ENCODE measurements at regions not wholly inside any gene's neighbourhood (a gene's known extent, or its start where the extent isn't known, plus 50 kb on each side); places are given as distances from the start of the nearest gene placed in this dataset.
"Not testable (repeated sequence)": the region's sequence is repeated elsewhere in the genome, so short reads cannot be mapped to it uniquely, and the experiment has no call there.

DNA sequence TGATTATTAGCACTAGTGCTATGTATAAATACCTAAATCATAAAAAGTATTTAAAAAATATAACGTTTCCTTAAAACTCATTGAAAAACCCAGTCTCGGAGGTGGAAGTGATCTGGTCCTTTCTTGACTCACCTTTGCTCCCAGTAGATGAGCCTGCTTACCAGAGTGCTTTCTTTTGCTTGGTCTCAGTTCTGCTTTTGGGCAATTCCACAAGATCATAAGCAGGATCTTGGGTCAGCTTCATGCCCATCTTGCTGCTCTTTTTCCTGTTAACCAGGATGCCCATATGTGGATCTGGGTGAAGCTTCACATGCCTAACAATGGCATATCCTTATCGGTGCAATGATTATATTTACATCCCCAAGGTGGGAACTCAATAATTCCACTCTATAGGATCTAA is 332.1 kb upstream of the FAM98A start:
- Histone ChIP-seq H3K4me3 (ENCODE audit: low read depth in 1 of 2, low read length in 2 of 2) (no peak overlapping the region), H3K27ac (ENCODE audit: low read depth, low read length) (no peak overlapping the region), H3K9ac (ENCODE audit: low read length) (no peak overlapping the region), H3K9me3 (ENCODE audit: low read length) (no peaks in the 10 kb centered on the region), H3K27me3 (ENCODE audit: control insufficient read depth in 1 of 2, insufficient read depth in 2 of 2, low read length in 2 of 2) (no peaks in the 10 kb centered on the region), H3K4me1 (ENCODE audit: insufficient read depth, low read length) (no peaks in the 10 kb centered on the region), H3K36me3 (ENCODE audit: insufficient read depth, low read length) (no peaks in the 10 kb centered on the region)

DNA sequence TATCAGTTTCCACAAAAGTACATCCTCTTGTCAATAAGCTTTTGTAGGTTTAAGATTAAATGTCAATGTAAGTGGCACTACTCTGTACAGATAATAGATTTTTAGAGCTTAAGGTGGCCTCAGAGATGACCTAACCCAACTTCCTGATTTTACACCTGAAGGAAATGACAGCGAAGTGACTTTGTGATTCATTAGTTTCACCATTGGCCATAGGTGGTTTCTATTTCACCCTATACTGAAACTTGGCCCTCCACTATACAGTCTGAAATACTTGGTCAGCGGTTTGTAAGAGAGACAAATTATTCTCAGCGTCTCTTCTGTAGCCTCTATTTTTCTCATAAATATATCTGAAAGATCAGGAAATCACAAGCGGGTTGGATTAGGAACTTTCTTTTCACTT is 330.4 kb upstream of the FAM98A start:
- no peak overlapping the region for H3K4me3 ChIP-seq (ENCODE audit: low read depth in 1 of 2, low read length in 2 of 2)
- H3K9ac ChIP-seq (ENCODE audit: low read length) = no peak overlapping the region
- H3K27ac ChIP-seq (ENCODE audit: low read depth, low read length) = no peak overlapping the region
- no peaks in the 10 kb centered on the region for H3K36me3 ChIP-seq (ENCODE audit: insufficient read depth, low read length)
- H3K27me3 ChIP-seq (ENCODE audit: control insufficient read depth in 1 of 2, insufficient read depth in 2 of 2, low read length in 2 of 2) = no peaks in the 10 kb centered on the region
- no peaks in the 10 kb centered on the region for H3K9me3 ChIP-seq (ENCODE audit: low read length)
- H3K4me1 ChIP-seq (ENCODE audit: insufficient read depth, low read length) = no peaks in the 10 kb centered on the region

GRCh38 chr2:33927756-33928155 is 328.7 kb upstream of the FAM98A start:
- H3K9ac ChIP-seq (ENCODE audit: low read length) = no peak overlapping the region

GRCh38 chr2:33925311-33925710 is 326.2 kb upstream of the FAM98A start:
- H3K9me3 ChIP-seq (ENCODE audit: low read length) = no peaks in the 10 kb centered on the region
- H3K36me3 ChIP-seq (ENCODE audit: insufficient read depth, low read length) = no peaks in the 10 kb centered on the region
- no peak overlapping the region for H3K4me3 ChIP-seq (ENCODE audit: low read depth in 1 of 2, low read length in 2 of 2)
- H3K9ac ChIP-seq (ENCODE audit: low read length) = no peak overlapping the region
- H3K27me3 ChIP-seq (ENCODE audit: control insufficient read depth in 1 of 2, insufficient read depth in 2 of 2, low read length in 2 of 2) = no peaks in the 10 kb centered on the region
- H3K27ac ChIP-seq (ENCODE audit: low read depth, low read length) = no peak overlapping the region
- H3K4me1 ChIP-seq (ENCODE audit: insufficient read depth, low read length) = no peaks in the 10 kb centered on the region

More at GRCh38 chr2:33927756-33928155, 328.7 kb upstream of the FAM98A start:
- Histone ChIP-seq H3K27me3 (ENCODE audit: control insufficient read depth in 1 of 2, insufficient read depth in 2 of 2, low read length in 2 of 2) (no peaks in the 10 kb centered on the region), H3K4me3 (ENCODE audit: low read depth in 1 of 2, low read length in 2 of 2) (no peak overlapping the region), H3K36me3 (ENCODE audit: insufficient read depth, low read length) (no peaks in the 10 kb centered on the region), H3K27ac (ENCODE audit: low read depth, low read length) (no peak overlapping the region), H3K4me1 (ENCODE audit: insufficient read depth, low read length) (no peaks in the 10 kb centered on the region), H3K9me3 (ENCODE audit: low read length) (no peaks in the 10 kb centered on the region)

DNA sequence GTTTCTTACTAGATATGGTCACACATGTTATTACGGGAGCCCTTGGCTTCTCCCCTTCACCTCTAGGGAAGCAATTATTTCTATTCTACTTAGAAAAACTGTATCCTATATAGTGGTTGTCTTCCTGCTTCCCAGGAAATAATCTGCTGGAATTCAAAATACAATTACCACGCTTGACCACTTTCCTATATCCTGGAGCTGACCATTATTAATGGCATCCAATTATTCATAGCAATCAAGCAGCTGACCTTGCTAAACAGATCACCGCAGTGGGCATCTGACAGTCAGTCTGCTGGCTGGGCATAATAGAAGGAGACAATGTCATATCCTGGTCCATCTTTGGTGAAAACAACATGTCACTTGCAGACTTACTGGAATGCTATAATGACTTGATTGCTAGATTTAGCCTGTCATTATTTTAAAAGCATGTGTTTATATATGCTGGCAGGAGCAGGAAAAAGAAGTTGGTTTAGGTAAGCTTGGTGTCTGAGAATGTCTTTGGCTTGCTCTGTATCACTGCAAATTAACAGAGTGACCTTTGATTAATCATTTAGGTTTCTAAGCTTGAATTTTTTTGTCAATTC is 325.6 kb upstream of the FAM98A start:
- Histone ChIP-seq H3K27me3 (ENCODE audit: control insufficient read depth in 1 of 2, insufficient read depth in 2 of 2, low read length in 2 of 2) (no peaks in the 10 kb centered on the region), H3K9ac (ENCODE audit: low read length) (no peak overlapping the region), H3K4me1 (ENCODE audit: insufficient read depth, low read length) (no peaks in the 10 kb centered on the region), H3K9me3 (ENCODE audit: low read length) (no peaks in the 10 kb centered on the region), H3K27ac (ENCODE audit: low read depth, low read length) (no peak overlapping the region), H3K36me3 (ENCODE audit: insufficient read depth, low read length) (no peaks in the 10 kb centered on the region), H3K4me3 (ENCODE audit: low read depth in 1 of 2, low read length in 2 of 2) (no peak overlapping the region)

- Histone ChIP-seq H3K36me3 (ENCODE audit: insufficient read depth, low read length) (no peaks in the 10 kb centered on the region), H3K27ac (ENCODE audit: low read depth, low read length) (no peak overlapping the region), H3K9me3 (ENCODE audit: low read length) (no peaks in the 10 kb centered on the region), H3K9ac (ENCODE audit: low read length) (no peak overlapping the region), H3K27me3 (ENCODE audit: control insufficient read depth in 1 of 2, insufficient read depth in 2 of 2, low read length in 2 of 2) (no peaks in the 10 kb centered on the region), H3K4me3 (ENCODE audit: low read depth in 1 of 2, low read length in 2 of 2) (no peak overlapping the region), H3K4me1 (ENCODE audit: insufficient read depth, low read length) (no peaks in the 10 kb centered on the region)
These were observed 318.2 kb upstream of the FAM98A start for GRCh38 chr2:33917252-33917651.

GRCh38 chr2:33913071-33913616 is 314.0 kb upstream of the FAM98A start:
- Histone ChIP-seq H3K27ac (ENCODE audit: low read depth, low read length) (no peak overlapping the region), H3K4me3 (ENCODE audit: low read depth in 1 of 2, low read length in 2 of 2) (no peak overlapping the region), H3K9ac (ENCODE audit: low read length) (no peak overlapping the region), H3K4me1 (ENCODE audit: insufficient read depth, low read length) (no peaks in the 10 kb centered on the region), H3K27me3 (ENCODE audit: control insufficient read depth in 1 of 2, insufficient read depth in 2 of 2, low read length in 2 of 2) (no peaks in the 10 kb centered on the region), H3K9me3 (ENCODE audit: low read length) (no peaks in the 10 kb centered on the region), H3K36me3 (ENCODE audit: insufficient read depth, low read length) (no peaks in the 10 kb centered on the region)

DNA sequence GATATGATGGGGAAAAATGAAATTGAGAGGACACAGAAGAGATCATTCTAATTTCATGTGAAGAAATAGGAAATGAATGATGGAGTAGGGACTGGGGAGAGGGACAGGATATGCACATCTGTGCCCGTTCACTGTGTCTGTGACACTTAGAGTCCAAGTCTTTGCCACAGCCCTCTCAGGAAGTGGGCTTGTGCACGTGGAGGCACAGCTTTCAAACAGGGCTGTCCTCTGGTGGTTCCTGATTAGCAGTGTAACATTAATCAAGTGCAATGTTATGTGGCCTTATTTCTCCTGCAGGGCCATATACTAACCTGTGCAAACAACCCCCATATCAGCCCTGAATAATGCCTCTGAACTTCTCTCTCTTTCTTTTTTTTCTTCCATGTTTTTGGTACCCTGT is 312.2 kb upstream of the FAM98A start:
- Histone ChIP-seq H3K36me3 (ENCODE audit: insufficient read depth, low read length) (no peaks in the 10 kb centered on the region), H3K4me1 (ENCODE audit: insufficient read depth, low read length) (no peaks in the 10 kb centered on the region), H3K9ac (ENCODE audit: low read length) (no peak overlapping the region), H3K27ac (ENCODE audit: low read depth, low read length) (no peak overlapping the region), H3K27me3 (ENCODE audit: control insufficient read depth in 1 of 2, insufficient read depth in 2 of 2, low read length in 2 of 2) (no peaks in the 10 kb centered on the region), H3K9me3 (ENCODE audit: low read length) (no peaks in the 10 kb centered on the region), H3K4me3 (ENCODE audit: low read depth in 1 of 2, low read length in 2 of 2) (no peak overlapping the region)

DNA sequence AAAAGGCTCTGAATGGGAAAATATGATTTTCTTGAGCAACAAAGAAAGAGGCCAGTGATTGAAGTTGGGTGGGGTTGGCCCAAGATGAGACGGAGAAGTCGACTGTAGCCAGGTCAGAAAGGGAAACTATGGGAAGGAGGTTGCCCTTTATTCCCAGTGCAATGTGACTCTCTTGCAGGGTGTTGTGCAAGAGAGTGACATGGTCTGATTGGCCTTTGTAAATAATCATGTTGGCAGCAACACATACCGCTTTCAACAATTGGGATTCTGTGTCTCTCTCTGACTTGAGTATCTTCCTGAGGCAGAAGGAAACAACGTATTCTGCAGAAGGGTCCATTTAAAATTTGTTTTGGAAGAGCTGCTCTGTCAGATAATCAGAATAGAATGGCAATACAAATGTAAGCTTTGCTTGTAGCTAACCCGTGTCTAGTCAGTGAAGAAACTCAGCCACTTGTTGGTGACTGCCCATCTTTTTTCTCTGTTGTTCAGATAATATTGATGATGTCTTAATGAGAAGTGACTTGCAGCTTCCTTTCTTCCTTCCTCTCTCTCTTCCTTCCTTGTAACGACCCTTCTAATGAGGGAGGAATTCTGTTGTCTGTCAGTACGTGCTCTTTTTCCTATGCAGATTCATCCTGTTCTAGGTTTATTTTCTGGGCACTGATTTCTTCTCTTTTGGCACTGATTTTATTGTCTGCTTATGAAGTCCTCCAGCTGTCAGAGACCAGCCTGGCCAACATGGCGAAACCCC is 311.0 kb upstream of the FAM98A start:
- no peaks in the 10 kb centered on the region for H3K4me1 ChIP-seq (ENCODE audit: insufficient read depth, low read length)
- no peak overlapping the region for H3K9ac ChIP-seq (ENCODE audit: low read length)
- H3K4me3 ChIP-seq (ENCODE audit: low read depth in 1 of 2, low read length in 2 of 2) = no peak overlapping the region
- H3K27ac ChIP-seq (ENCODE audit: low read depth, low read length) = no peak overlapping the region
- H3K27me3 ChIP-seq (ENCODE audit: control insufficient read depth in 1 of 2, insufficient read depth in 2 of 2, low read length in 2 of 2) = no peaks in the 10 kb centered on the region
- no peaks in the 10 kb centered on the region for H3K9me3 ChIP-seq (ENCODE audit: low read length)
- H3K36me3 ChIP-seq (ENCODE audit: insufficient read depth, low read length) = no peaks in the 10 kb centered on the region

DNA sequence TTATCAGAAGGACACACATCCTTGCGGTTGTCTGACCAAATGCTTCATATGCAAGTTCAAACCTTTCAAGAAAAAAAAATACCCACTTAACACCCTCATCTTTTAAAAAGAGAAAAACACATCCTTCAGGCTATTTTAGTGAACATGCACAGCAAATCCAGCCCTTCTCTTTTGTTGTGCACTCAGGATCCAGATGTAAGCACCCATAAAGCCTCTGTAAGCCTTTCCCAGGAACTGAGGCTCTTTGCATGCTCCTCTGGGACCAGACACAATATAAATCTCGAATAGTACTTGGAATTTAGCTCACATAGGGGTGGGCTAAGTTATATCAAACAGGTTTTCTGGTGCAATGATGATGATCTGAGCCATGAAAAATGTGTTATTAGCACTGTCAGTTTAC is 308.8 kb upstream of the FAM98A start:
- no peak overlapping the region for H3K9ac ChIP-seq (ENCODE audit: low read length)
- H3K9me3 ChIP-seq (ENCODE audit: low read length) = no peaks in the 10 kb centered on the region
- no peaks in the 10 kb centered on the region for H3K36me3 ChIP-seq (ENCODE audit: insufficient read depth, low read length)
- H3K27me3 ChIP-seq (ENCODE audit: control insufficient read depth in 1 of 2, insufficient read depth in 2 of 2, low read length in 2 of 2) = no peaks in the 10 kb centered on the region
- no peak overlapping the region for H3K27ac ChIP-seq (ENCODE audit: low read depth, low read length)
- H3K4me1 ChIP-seq (ENCODE audit: insufficient read depth, low read length) = no peaks in the 10 kb centered on the region
- no peak overlapping the region for H3K4me3 ChIP-seq (ENCODE audit: low read depth in 1 of 2, low read length in 2 of 2)

- not testable (repeated sequence) for H3K9ac ChIP-seq (ENCODE audit: low read length); H3K4me3 ChIP-seq (ENCODE audit: low read depth in 1 of 2, low read length in 2 of 2); H3K9me3 ChIP-seq (ENCODE audit: low read length); H3K27ac ChIP-seq (ENCODE audit: low read depth, low read length); H3K4me1 ChIP-seq (ENCODE audit: insufficient read depth, low read length); H3K27me3 ChIP-seq (ENCODE audit: control insufficient read depth in 1 of 2, insufficient read depth in 2 of 2, low read length in 2 of 2); H3K36me3 ChIP-seq (ENCODE audit: insufficient read depth, low read length)
These were observed 307.0 kb upstream of the FAM98A start for GRCh38 chr2:33906129-33906528.

DNA sequence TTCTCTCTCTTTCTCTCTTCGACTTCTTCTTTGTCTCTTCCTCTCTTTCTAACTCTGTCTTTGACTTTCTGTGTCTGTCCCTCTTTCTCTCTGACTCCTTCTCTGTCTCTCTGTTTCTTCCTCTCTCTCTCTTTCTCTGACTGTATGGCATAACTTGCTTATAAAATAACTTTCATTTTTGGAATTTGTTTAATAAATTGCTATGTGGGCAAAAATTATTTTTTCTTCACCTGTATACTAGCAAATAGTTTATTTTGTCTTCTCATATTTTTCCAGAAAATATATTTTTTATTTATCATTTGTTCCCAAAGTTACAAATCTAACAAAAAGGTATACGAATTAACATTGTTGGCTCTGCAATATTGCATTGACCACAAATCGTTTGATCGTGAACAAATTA is 305.7 kb upstream of the FAM98A start:
- Histone ChIP-seq H3K27me3 (ENCODE audit: control insufficient read depth in 1 of 2, insufficient read depth in 2 of 2, low read length in 2 of 2) (no peaks in the 10 kb centered on the region), H3K27ac (ENCODE audit: low read depth, low read length) (no peak overlapping the region), H3K9me3 (ENCODE audit: low read length) (no peaks in the 10 kb centered on the region), H3K4me3 (ENCODE audit: low read depth in 1 of 2, low read length in 2 of 2) (no peak overlapping the region), H3K36me3 (ENCODE audit: insufficient read depth, low read length) (no peaks in the 10 kb centered on the region), H3K4me1 (ENCODE audit: insufficient read depth, low read length) (no peaks in the 10 kb centered on the region), H3K9ac (ENCODE audit: low read length) (no peak overlapping the region)

Data from muscle layer of colon (tissue), 2 donors.